Neural cell (in vitro differentiated cells): ENCODE measurements at regions not wholly inside any gene's neighbourhood (a gene's known extent, or its start where the extent isn't known, plus 50 kb on each side); places are given as distances from the start of the nearest gene placed in this dataset.

Source experiments
- CTCF ChIP-seq: fragments of 450-650 bp; IDR thresholded peaks from 2 replicates; pipeline ENCODE4 v1.5.1; 2014; ENCODE audit warnings: antibody characterized with exemption, mild to moderate bottlenecking, moderate library complexity; ENCODE audit not compliant: poor library complexity, severe bottlenecking
- EP300 ChIP-seq: fragments of 450-650 bp; conservative IDR thresholded peaks from 2 replicates; pipeline ENCODE4 v1.6.1; 2014; ENCODE audit warnings: antibody characterized with exemption, mild to moderate bottlenecking, moderate library complexity; ENCODE audit not compliant: poor library complexity, severe bottlenecking
- EZH2 ChIP-seq: fragments of 200-600, 300-800 bp; shearing (Covaris generic), sonication (generic); IDR thresholded peaks from 2 replicates; pipeline ENCODE4 v1.6.1; 2014; ENCODE audit warnings: antibody characterized with exemption, low read length, borderline replicate concordance, mild to moderate bottlenecking; ENCODE audit not compliant: insufficient read depth, poor library complexity, severe bottlenecking
- MXI1 ChIP-seq: fragments of 450-650 bp; conservative IDR thresholded peaks from 2 replicates; pipeline ENCODE4 v1.6.1; 2014; ENCODE audit warnings: antibody characterized with exemption, mild to moderate bottlenecking; ENCODE audit not compliant: poor library complexity, severe bottlenecking
- POLR2AphosphoS5 ChIP-seq: IDR thresholded peaks from 2 replicates; pipeline ENCODE4 v1.6.1; 2012
- RAD21 ChIP-seq: fragments of 450-650 bp; conservative IDR thresholded peaks from 2 replicates; pipeline ENCODE4 v1.6.1; 2014; ENCODE audit warnings: antibody characterized with exemption, mild to moderate bottlenecking, moderate library complexity
- REST ChIP-seq: IDR thresholded peaks from 2 replicates; pipeline ENCODE4 v1.6.1; 2012; ENCODE audit warnings: borderline replicate concordance
- SMC3 ChIP-seq: fragments of 450-650 bp; conservative IDR thresholded peaks from 2 replicates; pipeline ENCODE4 v1.6.1; 2014; ENCODE audit warnings: antibody characterized with exemption, mild to moderate bottlenecking, moderate library complexity; ENCODE audit not compliant: poor library complexity
- TAF1 ChIP-seq: IDR thresholded peaks from 2 replicates; pipeline ENCODE4 v1.6.1; 2012; ENCODE audit warnings: low read depth

DNA sequence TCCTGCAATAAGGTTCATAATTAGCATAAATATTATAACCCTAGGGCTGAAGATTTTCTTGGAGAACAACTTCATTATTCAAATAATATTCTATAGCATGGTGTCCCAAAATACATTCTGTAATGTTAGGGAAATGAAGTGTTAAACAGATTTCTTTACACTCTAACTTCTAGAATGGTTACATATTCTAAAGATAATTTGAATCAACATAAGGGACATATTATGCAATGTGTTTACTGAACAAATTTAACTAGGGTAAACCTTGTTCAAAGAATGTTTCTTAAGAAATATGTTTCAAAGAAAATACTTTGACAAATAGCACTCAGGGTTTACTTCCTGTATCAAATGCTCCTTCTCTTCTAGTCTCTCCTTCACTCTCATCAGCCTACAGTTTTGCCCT lies 281.6 kb downstream of the SLC6A15 start:
- TF ChIP-seq CTCF (no peak), REST (no peak), EZH2 (no peak), RAD21 (no peak), SMC3 (no peak), TAF1 (no peak), POLR2AphosphoS5 (no peak), EP300 (no peak), MXI1 (no peak)
